ENCODE measurements at regions not wholly inside any gene's neighbourhood (a gene's known extent, or its start where the extent isn't known, plus 50 kb on each side); places are given as distances from the start of the nearest gene placed in this dataset.

DNA sequence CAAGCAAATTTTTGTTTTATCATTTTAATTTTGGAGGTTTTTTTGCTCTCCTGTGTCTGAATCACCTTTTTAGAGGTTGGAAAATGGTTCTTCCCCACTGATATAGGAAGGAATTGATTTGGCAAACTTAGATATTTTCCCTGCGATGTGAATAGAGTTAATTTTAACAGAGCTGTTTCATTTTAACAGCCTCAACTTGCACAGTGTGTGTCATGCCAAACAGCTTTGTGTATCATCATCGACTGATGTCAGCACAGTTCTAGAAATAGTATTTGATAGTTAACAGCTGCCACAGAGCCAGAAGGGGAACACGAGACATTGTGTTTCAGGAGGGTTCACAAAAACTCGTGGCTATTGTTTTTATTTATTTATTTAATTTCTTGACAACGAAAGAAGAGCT is 243.1 kb upstream of the FOXN3 start:
- H3K36me3 ChIP-seq (ENCODE audit: control insufficient read depth in 3 of 3, insufficient read depth in 2 of 3, low read depth in 1 of 3, low read length in 3 of 3) = no peaks in the 10 kb centered on the region
- H3K9me3 ChIP-seq (ENCODE audit: control insufficient read depth in 2 of 2, insufficient read depth in 1 of 2, low read depth in 1 of 2, low read length in 1 of 2) = peaks cover 0 to 1% of the 10 kb centered on the region in 2 donors
- no peaks in the 10 kb centered on the region for H3K27me3 ChIP-seq (ENCODE audit: control insufficient read depth in 3 of 3, insufficient read depth in 3 of 3, low read length in 3 of 3)
- FAIRE-seq (no peak), DNase-seq (no peak)
- H3K27ac ChIP-seq (ENCODE audit: low read depth in 1 of 3, low read length in 2 of 3) = no peak overlapping the region
- WGBS, 3 donors = 45 to 55% (median 52%) methylated on average over 5 of the region's 5 CpGs
- H3K4me3 ChIP-seq (ENCODE audit: low read depth in 1 of 3, low read length in 3 of 3) = no peak overlapping the region
- H3K4me1 ChIP-seq (ENCODE audit: control insufficient read depth in 3 of 3, insufficient read depth in 2 of 3, low read depth in 1 of 3, low read length in 2 of 3) = peaks cover 2 to 9% (median 6%) of the 10 kb centered on the region in 3 donors

DNA sequence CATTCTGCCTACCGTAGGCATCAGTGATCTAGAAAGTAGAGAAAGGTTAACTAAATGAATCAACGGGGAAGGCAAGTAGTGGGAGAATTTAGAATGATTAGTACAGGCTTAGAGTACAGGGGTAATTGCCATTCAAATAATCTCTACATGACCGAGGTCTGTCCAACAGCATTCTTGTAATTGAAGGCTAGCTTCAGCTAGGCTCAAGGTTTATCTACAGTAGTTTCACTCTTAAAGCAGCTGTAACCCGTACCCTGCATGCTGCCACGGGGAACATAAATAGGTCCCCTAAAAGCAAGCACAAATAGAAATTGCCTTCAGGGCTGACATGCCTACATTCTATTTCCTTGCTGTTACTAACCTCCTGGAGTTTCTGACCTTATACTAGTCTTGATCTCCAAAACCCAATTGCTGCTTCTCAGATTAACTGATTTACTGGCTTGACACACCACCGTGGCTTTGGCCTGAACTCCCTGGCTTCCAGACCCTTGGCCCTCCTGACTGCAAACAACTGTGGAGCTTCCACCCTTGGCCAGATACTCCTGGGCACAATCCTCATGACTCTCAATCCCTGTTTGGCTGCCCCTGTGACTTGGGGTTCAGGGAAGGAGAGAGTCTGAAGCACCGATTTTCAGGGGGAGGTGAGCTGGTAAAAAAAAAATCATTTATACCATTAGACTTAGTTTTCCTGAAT is 242.1 kb upstream of the FOXN3 start:
- WGBS, 3 donors = 22 to 56% (median 32%) methylated on average over 7 of the region's 7 CpGs
- peak overlapping the region in 1 of 3 donors; percentile 63 for H3K27ac ChIP-seq (ENCODE audit: low read depth in 1 of 3, low read length in 2 of 3)
- H3K9me3 ChIP-seq (ENCODE audit: control insufficient read depth in 2 of 2, insufficient read depth in 1 of 2, low read depth in 1 of 2, low read length in 1 of 2) = peaks cover 0 to 1% of the 10 kb centered on the region in 2 donors
- no peaks in the 10 kb centered on the region for H3K36me3 ChIP-seq (ENCODE audit: control insufficient read depth in 3 of 3, insufficient read depth in 2 of 3, low read depth in 1 of 3, low read length in 3 of 3)
- no peak overlapping the region for H3K4me3 ChIP-seq (ENCODE audit: low read depth in 1 of 3, low read length in 3 of 3)
- H3K27me3 ChIP-seq (ENCODE audit: control insufficient read depth in 3 of 3, insufficient read depth in 3 of 3, low read length in 3 of 3) = no peaks in the 10 kb centered on the region
- peak in 1 of 2 donors; percentile 35 for DNase-seq
- peaks cover 2 to 9% (median 4%) of the 10 kb centered on the region in 3 donors for H3K4me1 ChIP-seq (ENCODE audit: control insufficient read depth in 3 of 3, insufficient read depth in 2 of 3, low read depth in 1 of 3, low read length in 2 of 3)
- FAIRE-seq = no peak

DNA sequence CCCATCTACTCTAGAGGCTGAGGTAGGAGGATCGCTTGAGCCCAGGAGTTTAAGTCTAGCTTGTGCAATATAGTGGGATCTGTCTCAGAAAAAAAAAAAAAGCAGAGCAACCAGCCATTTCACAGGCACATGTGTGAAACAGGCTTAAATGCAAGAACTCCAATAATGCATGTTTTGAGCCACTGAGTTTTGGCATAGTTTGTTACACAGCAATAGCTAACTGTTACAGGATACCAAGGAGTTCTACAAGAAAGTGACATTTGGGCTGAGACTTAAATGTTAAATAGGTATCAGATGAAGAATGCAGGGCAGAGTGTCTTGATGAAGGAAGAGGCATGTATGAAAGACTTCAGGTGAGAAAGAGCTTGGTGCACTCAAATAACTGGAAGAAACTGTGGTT is 240.0 kb upstream of the FOXN3 start:
- WGBS, 3 donors = 95 to 96% (median 96%) methylated on average over 1 of the region's 1 CpG
- no peak for FAIRE-seq
- Histone ChIP-seq H3K4me3 (ENCODE audit: low read depth in 1 of 3, low read length in 3 of 3) (no peak overlapping the region), H3K27me3 (ENCODE audit: control insufficient read depth in 3 of 3, insufficient read depth in 3 of 3, low read length in 3 of 3) (no peaks in the 10 kb centered on the region), H3K27ac (ENCODE audit: low read depth in 1 of 3, low read length in 2 of 3) (no peak overlapping the region), H3K36me3 (ENCODE audit: control insufficient read depth in 3 of 3, insufficient read depth in 2 of 3, low read depth in 1 of 3, low read length in 3 of 3) (no peaks in the 10 kb centered on the region), H3K9me3 (ENCODE audit: control insufficient read depth in 2 of 2, insufficient read depth in 1 of 2, low read depth in 1 of 2, low read length in 1 of 2) (peaks cover 0 to 1% of the 10 kb centered on the region in 2 donors), H3K4me1 (ENCODE audit: control insufficient read depth in 3 of 3, insufficient read depth in 2 of 3, low read depth in 1 of 3, low read length in 2 of 3) (peaks cover 2 to 9% (median 4%) of the 10 kb centered on the region in 3 donors)
- DNase-seq = no peak

DNA sequence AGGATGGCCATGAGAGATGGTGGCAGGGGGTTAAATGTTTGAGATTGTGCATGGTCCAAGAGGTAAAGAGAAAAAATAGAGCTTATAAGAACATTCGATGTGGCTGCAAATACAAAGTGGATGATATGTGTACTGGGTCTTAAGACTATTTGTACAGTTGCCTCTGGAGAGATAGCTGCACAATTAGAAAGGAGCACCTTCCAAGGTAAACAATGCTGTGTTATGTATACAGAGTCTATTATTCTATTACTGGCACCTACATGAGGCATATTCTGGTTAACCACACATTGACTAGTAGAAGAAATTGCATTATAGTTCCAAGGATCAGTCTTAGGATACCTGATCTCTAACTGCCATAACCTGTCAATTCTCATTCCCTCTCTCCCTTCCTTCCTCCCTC is 238.0 kb upstream of the FOXN3 start:
- H3K27ac ChIP-seq (ENCODE audit: low read depth in 1 of 3, low read length in 2 of 3) = no peak overlapping the region
- H3K9me3 ChIP-seq (ENCODE audit: control insufficient read depth in 2 of 2, insufficient read depth in 1 of 2, low read depth in 1 of 2, low read length in 1 of 2) = peaks cover 0 to 1% of the 10 kb centered on the region in 2 donors
- H3K4me3 ChIP-seq (ENCODE audit: low read depth in 1 of 3, low read length in 3 of 3) = no peak overlapping the region
- H3K36me3 ChIP-seq (ENCODE audit: control insufficient read depth in 3 of 3, insufficient read depth in 2 of 3, low read depth in 1 of 3, low read length in 3 of 3) = no peaks in the 10 kb centered on the region
- no peaks in the 10 kb centered on the region for H3K27me3 ChIP-seq (ENCODE audit: control insufficient read depth in 3 of 3, insufficient read depth in 3 of 3, low read length in 3 of 3)
- no peak for DNase-seq
- no peak for FAIRE-seq
- peaks cover 2 to 13% (median 4%) of the 10 kb centered on the region in 3 donors for H3K4me1 ChIP-seq (ENCODE audit: control insufficient read depth in 3 of 3, insufficient read depth in 2 of 3, low read depth in 1 of 3, low read length in 2 of 3)
- 7 to 48% (median 33%) methylated on average over 1 of the region's 1 CpG for WGBS, 3 donors

DNA sequence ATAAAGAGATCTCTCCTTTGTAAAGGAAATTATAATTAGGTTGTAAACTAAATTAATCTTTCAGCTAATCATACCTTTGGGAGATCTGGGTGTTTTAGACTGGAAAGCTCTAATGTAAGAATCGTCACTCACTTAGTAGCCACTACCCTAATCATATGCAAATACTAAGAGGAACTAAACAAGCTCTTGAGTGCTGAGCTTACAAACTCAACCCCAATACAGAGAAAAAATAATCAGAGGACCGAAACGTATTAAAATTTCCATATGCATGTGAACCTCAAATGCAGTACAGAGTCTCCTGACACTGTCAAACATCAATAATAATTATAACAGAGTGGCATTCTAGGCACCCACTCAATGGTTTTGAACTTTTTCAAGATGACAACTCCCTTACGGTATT is 235.3 kb upstream of the FOXN3 start:
- no peak overlapping the region for H3K27ac ChIP-seq (ENCODE audit: low read depth in 1 of 3, low read length in 2 of 3)
- WGBS, 3 donors = 83 to 86% (median 86%) methylated on average over 4 of the region's 4 CpGs

DNA sequence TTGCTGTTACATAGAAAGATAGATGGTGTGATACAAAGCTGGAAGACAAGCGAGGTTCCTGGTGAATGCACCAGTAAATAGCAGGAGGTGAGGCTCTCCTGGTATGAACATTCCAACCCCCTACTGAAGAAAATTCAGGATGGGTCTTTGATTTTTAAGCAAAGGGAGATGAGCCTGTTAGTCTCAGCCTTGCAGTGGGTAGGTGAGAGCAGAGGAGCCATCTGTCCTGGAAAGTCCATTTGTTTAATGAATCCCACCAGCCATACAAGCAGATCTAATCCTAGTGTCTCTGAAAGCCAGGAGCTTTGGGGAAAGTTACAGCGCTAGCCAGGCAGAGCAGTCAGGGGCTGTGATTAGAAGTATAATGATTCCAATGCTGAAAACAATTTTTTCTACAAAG is 234.8 kb upstream of the FOXN3 start:
- no peak overlapping the region for H3K4me3 ChIP-seq (ENCODE audit: low read depth in 1 of 3, low read length in 3 of 3)
- 92 to 100% (median 95%) methylated on average over 2 of the region's 2 CpGs for WGBS, 3 donors
- peaks cover 0 to under 1% of the 10 kb centered on the region in 2 donors for H3K9me3 ChIP-seq (ENCODE audit: control insufficient read depth in 2 of 2, insufficient read depth in 1 of 2, low read depth in 1 of 2, low read length in 1 of 2)
- no peak overlapping the region for H3K27ac ChIP-seq (ENCODE audit: low read depth in 1 of 3, low read length in 2 of 3)
- H3K4me1 ChIP-seq (ENCODE audit: control insufficient read depth in 3 of 3, insufficient read depth in 2 of 3, low read depth in 1 of 3, low read length in 2 of 3) = peaks cover 0 to 7% (median 0%) of the 10 kb centered on the region in 3 donors
- no peak for FAIRE-seq
- no peaks in the 10 kb centered on the region for H3K27me3 ChIP-seq (ENCODE audit: control insufficient read depth in 3 of 3, insufficient read depth in 3 of 3, low read length in 3 of 3)
- H3K36me3 ChIP-seq (ENCODE audit: control insufficient read depth in 3 of 3, insufficient read depth in 2 of 3, low read depth in 1 of 3, low read length in 3 of 3) = no peaks in the 10 kb centered on the region
- DNase-seq = no peak

More for the DNA sequence above, 235.3 kb upstream of the FOXN3 start:
- no peaks in the 10 kb centered on the region for H3K36me3 ChIP-seq (ENCODE audit: control insufficient read depth in 3 of 3, insufficient read depth in 2 of 3, low read depth in 1 of 3, low read length in 3 of 3)
- no peaks in the 10 kb centered on the region for H3K27me3 ChIP-seq (ENCODE audit: control insufficient read depth in 3 of 3, insufficient read depth in 3 of 3, low read length in 3 of 3)
- no peak for DNase-seq
- H3K9me3 ChIP-seq (ENCODE audit: control insufficient read depth in 2 of 2, insufficient read depth in 1 of 2, low read depth in 1 of 2, low read length in 1 of 2) = peaks cover 0 to 1% of the 10 kb centered on the region in 2 donors
- FAIRE-seq = no peak
- no peak overlapping the region for H3K4me3 ChIP-seq (ENCODE audit: low read depth in 1 of 3, low read length in 3 of 3)
- peaks cover 0 to 7% (median 0%) of the 10 kb centered on the region in 3 donors for H3K4me1 ChIP-seq (ENCODE audit: control insufficient read depth in 3 of 3, insufficient read depth in 2 of 3, low read depth in 1 of 3, low read length in 2 of 3)

DNA sequence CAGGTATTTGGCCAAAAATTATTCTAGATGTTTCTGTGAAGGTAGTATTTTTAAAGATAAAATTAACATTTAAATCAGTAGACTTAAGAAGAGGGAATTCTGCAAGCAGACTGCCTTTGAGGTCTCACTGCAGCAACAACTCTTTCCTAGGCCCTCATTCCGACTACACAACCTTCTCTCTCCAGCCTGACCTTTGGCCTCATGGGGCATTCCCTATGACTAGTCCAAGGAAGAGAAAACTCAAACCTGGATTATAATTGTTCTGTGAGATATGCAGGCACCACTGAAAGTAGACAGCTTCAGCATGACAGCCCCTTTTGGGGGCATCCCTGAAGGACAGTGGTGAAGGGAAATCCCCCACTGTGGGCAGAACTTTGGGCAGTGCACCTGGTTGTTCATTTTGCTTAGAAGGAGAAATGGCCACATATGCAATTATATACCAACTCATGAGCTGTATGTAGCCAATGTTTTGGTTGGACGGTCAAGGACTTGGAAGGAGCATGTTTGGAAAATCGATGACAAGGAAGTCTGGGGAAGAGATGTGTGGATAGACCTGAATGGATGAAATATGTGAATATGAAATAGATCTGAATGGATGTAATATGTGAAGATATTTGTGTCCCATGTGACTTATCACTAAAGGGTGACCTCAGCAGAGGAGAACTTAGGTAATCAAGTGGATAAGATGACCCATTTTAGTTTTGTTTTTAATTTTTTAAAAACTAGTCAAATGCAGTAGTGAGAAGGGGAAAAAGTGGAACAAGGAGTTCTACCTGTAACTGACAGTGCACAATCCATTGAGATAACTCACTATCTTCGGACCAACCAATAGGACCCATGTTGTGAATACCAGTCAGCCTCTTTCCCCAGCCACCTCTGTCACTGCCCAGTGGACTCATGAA is 233.3 kb upstream of the FOXN3 start:
- peak overlapping the region in 1 of 3 donors; percentile 2 for H3K27ac ChIP-seq (ENCODE audit: low read depth in 1 of 3, low read length in 2 of 3)
- DNase-seq (peak in 1 of 2 donors; percentile 80), FAIRE-seq (no peak)
- no peaks in the 10 kb centered on the region for H3K27me3 ChIP-seq (ENCODE audit: control insufficient read depth in 3 of 3, insufficient read depth in 3 of 3, low read length in 3 of 3)
- no peaks in the 10 kb centered on the region for H3K9me3 ChIP-seq (ENCODE audit: control insufficient read depth in 2 of 2, insufficient read depth in 1 of 2, low read depth in 1 of 2, low read length in 1 of 2)
- peaks cover 0 to 7% (median 0%) of the 10 kb centered on the region in 3 donors for H3K4me1 ChIP-seq (ENCODE audit: control insufficient read depth in 3 of 3, insufficient read depth in 2 of 3, low read depth in 1 of 3, low read length in 2 of 3)
- H3K4me3 ChIP-seq (ENCODE audit: low read depth in 1 of 3, low read length in 3 of 3) = no peak overlapping the region
- WGBS, 3 donors = 81 to 89% (median 82%) methylated on average over 4 of the region's 4 CpGs
- H3K36me3 ChIP-seq (ENCODE audit: control insufficient read depth in 3 of 3, insufficient read depth in 2 of 3, low read depth in 1 of 3, low read length in 3 of 3) = no peaks in the 10 kb centered on the region

DNA sequence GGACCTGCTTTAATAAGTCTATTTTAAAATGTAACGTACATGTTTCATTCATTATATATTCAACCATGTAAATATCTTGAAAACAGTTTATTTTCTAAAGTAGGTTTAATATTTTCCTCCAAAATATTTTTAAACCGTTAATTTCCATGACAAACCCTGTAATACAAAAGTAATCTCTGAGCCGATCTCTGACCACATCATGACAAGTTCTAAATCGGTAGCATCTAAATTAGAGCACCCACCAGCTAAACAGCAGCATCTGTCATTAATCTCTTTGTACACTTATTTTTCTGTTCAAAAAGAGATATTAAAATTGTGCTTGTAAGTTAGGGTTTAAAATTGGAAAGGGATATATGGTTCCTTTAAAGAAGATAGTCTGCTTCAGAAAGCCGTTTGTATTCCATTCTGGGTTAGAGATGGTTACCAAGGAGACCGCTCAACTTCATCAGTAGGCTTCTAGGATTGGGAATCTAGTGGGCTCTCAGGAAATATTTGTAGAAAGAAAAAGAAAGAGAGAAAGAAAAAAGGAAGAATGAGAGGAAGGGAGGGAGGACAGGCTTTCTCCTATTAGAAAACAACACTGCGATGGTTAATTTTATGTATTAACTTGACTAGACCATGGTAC is 232.5 kb upstream of the FOXN3 start:
- Histone ChIP-seq H3K4me1 (ENCODE audit: control insufficient read depth in 3 of 3, insufficient read depth in 2 of 3, low read depth in 1 of 3, low read length in 2 of 3) (peaks cover 0 to 7% (median 0%) of the 10 kb centered on the region in 3 donors), H3K27ac (ENCODE audit: low read depth in 1 of 3, low read length in 2 of 3) (no peak overlapping the region), H3K9me3 (ENCODE audit: control insufficient read depth in 2 of 2, insufficient read depth in 1 of 2, low read depth in 1 of 2, low read length in 1 of 2) (no peaks in the 10 kb centered on the region), H3K36me3 (ENCODE audit: control insufficient read depth in 3 of 3, insufficient read depth in 2 of 3, low read depth in 1 of 3, low read length in 3 of 3) (no peaks in the 10 kb centered on the region), H3K4me3 (ENCODE audit: low read depth in 1 of 3, low read length in 3 of 3) (no peak overlapping the region), H3K27me3 (ENCODE audit: control insufficient read depth in 3 of 3, insufficient read depth in 3 of 3, low read length in 3 of 3) (no peaks in the 10 kb centered on the region)
- DNase-seq (no peak), FAIRE-seq (no peak)
- 84 to 94% (median 90%) methylated on average over 7 of the region's 7 CpGs for WGBS, 3 donors
